ENCODE measurements at regions not wholly inside any gene's neighbourhood (a gene's known extent, or its start where the extent isn't known, plus 50 kb on each side); places are given as distances from the start of the nearest gene placed in this dataset.
"Not testable (repeated sequence)": the region's sequence is repeated elsewhere in the genome, so short reads cannot be mapped to it uniquely, and the experiment has no call there.

DNA sequence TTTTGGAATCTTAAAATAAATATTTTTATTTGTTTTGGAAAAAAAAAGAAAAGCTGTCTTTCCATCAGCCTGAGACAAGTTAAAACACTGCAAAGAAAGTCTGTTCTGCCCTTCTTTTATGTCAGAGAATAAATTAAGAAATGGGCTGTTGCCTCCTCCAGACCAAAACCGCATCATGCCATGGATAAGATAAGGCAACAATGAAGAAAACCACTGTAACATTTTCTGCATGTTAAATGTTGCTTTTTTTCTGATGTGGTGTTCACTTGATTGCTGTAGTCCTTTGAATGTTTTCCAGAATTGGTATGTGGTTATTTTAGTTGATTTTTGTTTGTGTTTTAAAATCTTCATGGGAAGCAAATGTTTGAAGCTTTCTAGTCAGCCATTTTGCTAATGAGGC lies 319.2 kb upstream of the CNTN5 start:
- no peak for DNase-seq (ENCODE audit: low spot score)

GRCh38 chr11:98703779-98704556 lies 316.8 kb upstream of the CNTN5 start:
- DNase-seq (ENCODE audit: low spot score), result no peak

GRCh38 chr11:98710026-98710425 lies 310.7 kb upstream of the CNTN5 start:
- no peak for DNase-seq (ENCODE audit: low spot score)

DNA sequence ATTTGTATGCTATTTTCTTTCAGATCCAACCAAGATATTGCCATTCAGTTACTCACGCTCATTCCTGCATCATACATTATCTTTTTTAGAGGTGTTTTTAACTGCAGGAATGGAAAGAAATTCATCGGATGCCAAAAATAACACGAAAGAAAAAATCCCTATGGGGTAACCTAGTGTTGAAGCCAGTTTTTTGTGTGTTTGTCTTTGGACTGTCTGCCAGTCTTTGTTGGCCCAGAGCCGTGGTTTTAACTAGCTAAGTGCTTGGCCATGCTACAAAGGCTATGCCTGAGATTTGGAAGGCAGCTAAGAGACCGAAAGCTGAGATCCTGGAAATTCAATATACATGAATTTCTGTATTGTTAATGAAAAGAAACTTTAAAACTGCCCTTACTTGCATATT lies 309.8 kb upstream of the CNTN5 start:
- DNase-seq (ENCODE audit: low spot score), result no peak

- DNase-seq (ENCODE audit: low spot score), result no peak
These were observed 299.8 kb upstream of the CNTN5 start for GRCh38 chr11:98720951-98721350.

- no peak for DNase-seq (ENCODE audit: low spot score)
These were observed 295.3 kb upstream of the CNTN5 start for GRCh38 chr11:98725471-98725870.

DNA sequence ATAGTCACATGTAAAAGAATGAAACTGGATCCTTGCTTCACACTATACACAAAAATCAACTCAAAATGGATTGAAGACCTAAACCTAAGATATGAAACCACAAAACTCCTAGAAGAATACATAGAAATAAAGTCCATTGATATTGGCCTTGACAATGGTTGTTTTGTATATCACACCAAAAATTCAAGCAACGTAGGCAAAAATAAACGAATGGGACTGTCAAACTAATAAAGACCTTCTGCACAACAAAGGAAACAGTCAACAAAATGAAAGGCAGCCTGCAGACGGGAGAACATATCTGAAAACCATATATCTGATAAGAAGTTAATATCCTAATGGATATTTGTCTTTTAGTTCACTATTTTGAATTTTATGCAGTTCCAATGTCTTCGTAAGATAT lies 292.3 kb upstream of the CNTN5 start:
- no peak for DNase-seq (ENCODE audit: low spot score)

DNA sequence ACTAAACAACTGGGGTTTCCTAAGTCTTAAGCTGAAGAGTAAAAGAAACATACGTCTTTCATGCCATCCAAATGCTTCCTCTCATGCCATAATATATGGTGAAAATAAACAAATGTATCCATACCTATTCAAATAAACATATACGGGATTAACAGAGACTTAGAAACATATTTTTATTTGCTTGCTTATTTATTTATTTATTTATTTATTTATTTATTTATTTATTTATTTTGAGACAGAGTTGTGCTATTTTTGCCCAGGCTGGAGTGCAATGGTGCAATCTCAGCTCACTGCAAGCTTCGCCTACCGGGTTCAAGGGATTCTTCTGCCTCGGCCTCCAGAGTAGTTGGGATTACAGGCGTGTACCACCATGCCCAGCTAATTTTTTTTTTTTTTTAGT lies 291.6 kb upstream of the CNTN5 start:
- no peak for DNase-seq (ENCODE audit: low spot score)

DNA sequence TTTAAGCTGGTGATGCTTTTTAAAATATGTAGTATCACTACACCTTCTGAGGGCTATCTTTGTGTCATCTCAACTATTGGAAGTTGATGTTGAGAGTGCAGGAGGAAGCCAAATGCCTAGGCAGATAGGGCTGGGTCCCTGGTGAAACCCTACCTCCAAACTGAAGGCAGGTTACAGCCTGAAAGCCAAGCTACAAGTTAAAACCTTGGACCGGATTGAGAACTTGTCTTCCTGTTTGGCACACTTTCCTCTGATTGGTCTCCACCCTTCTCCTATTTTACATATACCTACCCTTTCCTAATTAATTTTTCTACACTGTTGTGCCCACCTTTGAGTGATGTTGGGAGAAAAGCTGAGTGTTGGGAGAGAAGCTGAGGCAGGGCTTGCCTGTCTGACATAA lies 287.8 kb upstream of the CNTN5 start:
- DNase-seq (ENCODE audit: low spot score), result no peak

GRCh38 chr11:98733378-98733777 lies 287.4 kb upstream of the CNTN5 start:
- DNase-seq (ENCODE audit: low spot score), result not testable (repeated sequence)

DNA sequence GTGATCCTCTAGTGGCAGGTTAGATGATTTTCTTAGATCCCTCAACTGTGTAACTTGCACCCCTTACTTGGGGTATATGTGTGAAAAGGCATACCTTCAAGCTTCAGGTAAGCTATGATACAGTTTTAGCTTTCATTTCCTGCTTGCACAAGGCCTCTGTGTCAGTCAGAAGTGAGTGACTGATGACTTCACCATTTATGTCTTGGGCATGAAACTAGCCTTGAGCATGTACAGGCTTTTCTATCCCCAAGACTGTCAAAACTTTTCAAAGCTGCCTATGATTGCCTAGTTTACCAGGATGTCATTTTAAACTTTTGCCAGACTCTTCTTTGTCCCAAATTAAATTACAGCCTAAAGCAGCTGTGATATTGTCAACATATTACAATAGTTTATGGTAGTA lies 286.1 kb upstream of the CNTN5 start:
- DNase-seq (ENCODE audit: low spot score), result no peak

DNA sequence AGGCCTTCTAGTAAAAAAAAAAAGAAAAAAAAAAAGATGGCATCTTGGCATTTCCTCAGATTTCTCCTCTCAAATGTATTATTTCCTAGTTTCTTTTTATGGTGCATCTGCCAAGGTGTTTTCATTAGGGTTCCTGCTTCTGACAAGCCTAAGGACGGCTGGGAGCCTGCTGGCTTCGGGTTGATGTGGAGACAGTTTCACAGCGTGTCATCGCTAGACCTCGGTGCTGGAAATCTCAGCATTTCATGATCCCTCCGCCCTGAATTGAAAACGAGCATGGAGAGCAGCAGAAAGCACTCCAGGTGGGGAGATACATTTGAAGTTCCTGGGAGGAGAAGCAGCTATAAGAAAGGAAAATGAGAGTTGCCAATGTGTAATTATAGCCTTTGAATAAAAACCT lies 283.9 kb upstream of the CNTN5 start:
- DNase-seq (ENCODE audit: low spot score), result no peak

GRCh38 chr11:98740321-98740720 lies 280.4 kb upstream of the CNTN5 start:
- DNase-seq (ENCODE audit: low spot score), result no peak

DNA sequence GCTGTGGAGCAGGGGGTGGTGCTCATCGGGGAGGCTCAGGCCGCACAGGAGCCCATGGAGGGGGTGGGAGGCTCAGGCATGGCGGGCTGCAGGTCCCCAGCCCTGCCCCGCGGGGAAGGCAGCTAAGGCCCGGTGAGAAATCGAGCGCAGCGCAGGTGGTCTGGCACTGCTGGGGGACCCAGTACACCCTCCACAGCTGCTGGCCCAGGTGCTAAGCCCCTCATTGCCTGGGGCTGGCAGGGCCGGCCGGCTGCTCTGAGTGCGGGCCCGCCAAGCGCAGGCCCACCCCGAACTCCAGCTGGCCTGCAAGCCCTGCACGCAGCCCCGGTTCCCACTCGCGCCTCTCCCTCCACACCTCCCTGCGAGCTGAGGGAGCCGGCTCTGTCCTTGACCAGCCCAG lies 257.3 kb upstream of the CNTN5 start:
- DNase-seq (ENCODE audit: low spot score), result not testable (repeated sequence)

- no peak for DNase-seq (ENCODE audit: low spot score)
These were observed 253.8 kb upstream of the CNTN5 start for GRCh38 chr11:98766903-98767302.

GRCh38 chr11:98770046-98770445 lies 250.7 kb upstream of the CNTN5 start:
- not testable (repeated sequence) for DNase-seq (ENCODE audit: low spot score)

- no peak for DNase-seq (ENCODE audit: low spot score)
These were observed 249.0 kb upstream of the CNTN5 start for GRCh38 chr11:98771791-98772190.

DNA sequence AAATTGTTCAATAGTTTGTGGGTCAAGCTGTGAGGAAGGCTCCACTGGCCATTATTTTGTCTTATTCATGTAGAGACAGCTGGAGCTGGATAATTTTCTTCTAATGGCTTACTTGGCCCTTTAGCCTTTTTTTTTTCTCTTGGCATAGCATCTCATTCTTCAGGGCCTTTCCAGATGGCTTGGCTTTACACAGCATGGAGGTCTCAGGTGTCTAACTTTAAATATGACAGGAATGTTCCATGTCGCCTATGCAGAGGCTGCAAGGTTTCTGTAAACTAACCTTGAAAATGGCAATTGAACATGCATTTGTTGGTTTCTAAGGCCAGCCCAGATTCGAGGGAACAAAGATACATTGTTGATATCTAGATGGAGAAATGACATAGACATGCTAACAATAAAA lies 247.9 kb upstream of the CNTN5 start:
- DNase-seq (ENCODE audit: low spot score), result no peak

GRCh38 chr11:98793276-98793675 lies 227.5 kb upstream of the CNTN5 start:
- DNase-seq (ENCODE audit: low spot score), result no peak

- no peak for DNase-seq (ENCODE audit: low spot score)
These were observed 222.4 kb upstream of the CNTN5 start for GRCh38 chr11:98798333-98798732.

DNA sequence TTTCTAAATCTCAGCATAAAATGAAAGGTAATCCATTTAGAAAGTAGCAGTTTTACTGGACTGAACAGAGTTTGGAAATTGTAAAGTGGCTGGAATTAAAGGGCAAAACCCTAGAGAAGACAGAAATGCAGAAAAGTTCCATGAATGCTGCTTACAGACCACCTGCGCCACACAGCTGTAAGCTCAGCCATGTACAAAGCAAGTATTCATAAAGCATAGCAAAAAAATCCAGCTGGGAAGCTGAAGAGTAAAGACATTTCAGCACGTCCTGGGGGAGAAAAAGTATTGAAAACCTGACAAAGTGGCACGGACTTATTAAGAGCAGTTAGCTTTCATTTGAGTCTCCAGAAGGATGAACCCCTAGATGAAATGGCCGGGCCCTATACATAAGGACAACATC lies 220.1 kb upstream of the CNTN5 start:
- no peak for DNase-seq (ENCODE audit: low spot score)

- no peak for DNase-seq (ENCODE audit: low spot score)
These were observed 191.6 kb upstream of the CNTN5 start for GRCh38 chr11:98828986-98829708.

DNA sequence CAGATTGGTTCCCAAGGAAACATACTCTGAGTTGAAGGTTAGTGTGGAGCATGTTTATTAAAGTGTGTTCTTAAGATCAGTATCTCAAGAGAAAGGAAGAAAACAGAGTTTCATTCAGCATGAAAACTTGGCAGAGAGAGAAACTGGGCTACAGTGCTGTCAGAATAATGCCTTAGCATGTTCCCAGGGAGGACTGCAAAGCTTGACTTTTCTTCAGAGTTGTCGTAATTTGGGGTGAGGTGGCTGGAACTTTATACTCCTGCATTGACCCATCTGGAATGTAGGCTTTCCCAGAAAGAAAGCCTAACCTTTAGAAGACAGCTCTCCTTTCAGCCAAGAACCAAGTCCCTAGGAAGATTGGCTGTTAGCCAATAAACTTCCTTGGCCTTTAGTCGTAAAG lies 190.8 kb upstream of the CNTN5 start:
- DNase-seq (ENCODE audit: low spot score), result no peak

DNA sequence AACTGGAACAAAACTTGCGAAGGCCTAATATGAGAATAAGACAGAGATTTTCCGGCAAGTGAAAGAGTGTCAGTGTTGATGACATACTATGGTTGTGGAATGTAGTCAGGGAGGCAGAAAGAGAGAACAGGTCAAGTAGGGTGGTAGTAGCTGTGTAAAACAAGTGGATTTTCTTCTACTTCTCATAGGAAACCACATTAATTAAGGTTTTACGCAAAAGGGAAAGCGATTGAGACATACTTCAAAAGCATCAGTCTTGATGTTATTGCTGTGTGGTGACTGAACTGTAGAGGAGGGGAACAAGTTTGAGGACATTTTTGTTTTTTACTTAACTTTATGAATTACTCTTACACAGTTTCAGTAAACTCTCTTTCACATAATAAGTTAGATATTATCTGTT lies 186.0 kb upstream of the CNTN5 start:
- DNase-seq (ENCODE audit: low spot score), result no peak

Data from AG08395 (cell line).